ENCODE measurements at regions not wholly inside any gene's neighbourhood (a gene's known extent, or its start where the extent isn't known, plus 50 kb on each side); places are given as distances from the start of the nearest gene placed in this dataset.
"Not testable (repeated sequence)": the region's sequence is repeated elsewhere in the genome, so short reads cannot be mapped to it uniquely, and the experiment has no call there.

GRCh38 chr2:163177592-163177991 lies 339.0 kb upstream of the KCNH7 start:
- no peak for DNase-seq

DNA sequence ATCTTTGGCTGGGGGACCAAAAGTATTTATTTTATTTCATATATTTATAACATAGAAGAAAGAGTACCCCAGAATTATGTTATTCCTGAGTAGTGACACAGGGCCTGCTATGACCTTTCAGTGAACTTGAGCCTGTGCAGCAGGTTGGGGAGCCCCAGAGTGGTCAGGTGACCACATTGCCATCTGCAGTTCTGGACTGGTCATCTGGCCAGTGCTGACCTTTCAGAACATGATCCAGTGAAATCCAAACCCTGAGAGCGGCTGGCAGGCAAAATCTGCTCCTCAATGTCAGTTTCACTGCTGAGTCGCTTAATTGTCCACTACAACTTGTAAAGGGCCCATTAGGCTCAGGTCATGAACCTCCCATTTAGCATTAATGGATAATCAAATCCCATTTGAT lies 336.7 kb upstream of the KCNH7 start:
- DNase-seq: no peak

DNA sequence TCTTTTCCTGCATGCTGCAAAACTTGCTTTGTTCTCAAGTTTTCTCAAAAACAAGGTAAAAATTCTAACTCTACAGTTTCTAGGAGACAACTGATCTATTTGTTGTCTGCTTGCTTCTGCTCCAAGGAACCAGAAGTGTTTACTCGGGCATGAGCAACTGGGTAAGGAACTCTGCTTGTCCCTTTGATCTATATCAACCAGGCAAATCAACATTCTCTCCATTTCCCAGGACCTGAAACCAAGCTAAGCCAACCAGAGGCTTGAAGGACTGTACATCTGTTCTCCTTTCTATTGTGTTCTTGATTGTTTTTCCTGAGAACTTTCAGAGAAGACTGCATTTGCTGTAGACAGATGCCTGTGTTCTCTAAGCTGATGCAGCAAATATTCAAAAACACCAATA lies 335.0 kb upstream of the KCNH7 start:
- no peak for DNase-seq

DNA sequence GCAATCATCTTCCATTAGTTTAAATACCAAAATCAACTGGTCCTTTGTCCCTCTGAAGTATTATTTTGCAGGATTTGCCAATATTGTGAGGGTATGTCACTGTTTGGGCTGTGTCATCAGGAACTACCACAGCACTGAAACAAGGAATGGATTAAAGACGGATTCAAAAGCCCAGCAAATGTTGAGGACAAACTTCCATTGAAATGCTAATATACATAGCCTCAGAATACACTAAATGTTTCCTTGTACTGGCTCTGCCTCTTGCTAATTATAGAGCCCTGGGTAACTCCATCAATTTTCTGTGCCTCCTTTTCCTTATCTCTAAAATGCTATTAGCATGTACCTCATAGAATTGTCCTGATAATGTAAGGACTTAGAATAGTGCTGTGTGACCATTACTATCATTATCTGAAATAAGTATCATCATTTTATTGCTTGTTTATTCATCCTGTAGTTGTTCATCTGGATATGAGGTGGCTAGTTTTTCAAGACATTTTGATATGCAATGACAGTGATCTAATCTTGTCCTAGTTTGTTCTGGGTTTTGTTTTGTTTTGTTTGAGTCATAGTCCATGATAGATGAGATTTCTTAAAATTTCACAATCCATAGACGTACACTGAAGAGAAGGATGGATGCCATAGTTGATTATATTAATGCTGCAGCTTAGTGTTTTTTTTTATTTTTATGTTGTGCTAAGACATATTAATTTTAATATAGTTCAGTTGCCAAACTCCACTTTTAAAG lies 333.4 kb upstream of the KCNH7 start:
- no peak for DNase-seq

DNA sequence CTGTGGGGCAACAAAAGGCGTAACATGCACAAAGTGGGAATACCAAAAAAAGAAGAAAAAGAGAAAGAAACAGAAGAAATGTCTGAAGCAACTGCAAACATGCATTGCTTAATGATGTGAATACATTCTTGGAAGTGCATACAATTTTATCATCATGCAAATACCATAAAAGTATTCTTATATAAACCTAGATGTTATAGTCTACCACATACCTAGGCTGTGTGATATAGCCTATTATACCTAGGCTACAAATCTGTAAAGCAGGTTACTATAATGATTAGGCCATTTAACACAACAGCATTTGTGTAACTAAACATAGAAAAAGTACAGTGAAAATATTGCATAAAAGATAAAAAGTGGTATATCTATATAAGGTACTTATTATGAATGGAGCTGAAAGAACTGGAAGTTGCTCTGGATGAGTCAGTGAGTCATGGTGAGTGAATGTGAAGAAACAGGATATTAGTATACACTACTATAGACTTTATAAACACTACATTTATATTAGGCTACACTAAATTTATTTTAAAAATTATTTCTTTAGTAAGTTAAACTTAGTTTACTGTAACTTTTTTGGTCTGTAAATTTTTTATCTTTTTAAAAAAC lies 319.4 kb upstream of the KCNH7 start:
- DNase-seq: no peak

DNA sequence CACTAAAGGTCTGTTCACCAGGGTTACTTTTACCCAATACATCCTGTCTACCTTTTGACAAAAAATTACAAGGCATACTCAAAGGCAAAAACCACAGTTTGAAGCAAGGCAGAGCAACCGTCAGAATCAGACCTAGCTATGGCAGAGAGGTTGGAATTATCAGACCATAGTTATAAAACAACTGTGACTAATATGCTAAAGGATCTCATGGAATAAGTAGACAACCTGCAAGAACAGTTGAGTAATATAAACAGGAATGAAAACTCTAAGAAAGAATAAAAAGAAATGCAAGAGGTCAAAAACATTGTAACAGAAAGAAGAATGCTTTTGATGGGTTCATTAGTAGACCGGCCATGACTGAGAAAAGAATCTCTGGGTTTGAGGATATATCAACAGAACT lies 318.8 kb upstream of the KCNH7 start:
- DNase-seq: no peak

DNA sequence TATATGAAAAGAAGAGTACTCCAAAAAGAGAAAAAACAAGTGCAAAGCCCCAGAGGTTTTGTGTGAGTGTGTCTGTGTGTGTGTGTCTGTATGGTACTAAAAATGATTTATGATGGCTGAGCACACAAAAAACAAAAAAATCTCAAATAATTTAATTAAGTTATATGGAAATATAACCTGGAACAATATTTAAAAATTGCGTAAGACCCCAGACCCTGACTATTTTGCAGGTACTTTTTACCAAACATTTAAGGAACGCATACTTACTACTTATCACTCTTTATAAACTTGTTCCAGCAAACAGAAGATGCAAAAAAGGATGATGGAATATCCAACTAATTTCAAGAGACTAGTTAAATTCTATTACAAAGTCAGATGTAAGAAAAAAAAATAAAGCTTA lies 317.4 kb upstream of the KCNH7 start:
- DNase-seq: no peak

GRCh38 chr2:163155279-163155883 lies 316.8 kb upstream of the KCNH7 start:
- no peak for DNase-seq

DNA sequence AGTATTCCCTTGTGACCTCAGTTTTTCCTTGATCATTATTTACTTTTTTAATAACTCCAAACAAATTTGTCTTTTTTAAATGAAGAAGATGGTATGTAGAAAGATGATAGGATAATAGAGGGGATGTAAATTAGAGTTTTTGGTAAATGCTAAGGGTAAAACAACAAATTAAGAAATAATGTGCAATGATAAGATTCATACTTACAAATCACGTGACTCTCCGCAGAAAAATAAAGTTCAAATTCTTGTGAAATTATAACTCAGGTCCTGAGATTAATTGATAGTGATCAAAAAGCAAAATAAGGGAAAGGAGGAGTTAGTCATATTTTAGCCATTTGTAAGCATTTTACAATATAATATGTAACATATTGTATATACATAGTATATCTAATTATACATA lies 304.1 kb upstream of the KCNH7 start:
- no peak for DNase-seq

DNA sequence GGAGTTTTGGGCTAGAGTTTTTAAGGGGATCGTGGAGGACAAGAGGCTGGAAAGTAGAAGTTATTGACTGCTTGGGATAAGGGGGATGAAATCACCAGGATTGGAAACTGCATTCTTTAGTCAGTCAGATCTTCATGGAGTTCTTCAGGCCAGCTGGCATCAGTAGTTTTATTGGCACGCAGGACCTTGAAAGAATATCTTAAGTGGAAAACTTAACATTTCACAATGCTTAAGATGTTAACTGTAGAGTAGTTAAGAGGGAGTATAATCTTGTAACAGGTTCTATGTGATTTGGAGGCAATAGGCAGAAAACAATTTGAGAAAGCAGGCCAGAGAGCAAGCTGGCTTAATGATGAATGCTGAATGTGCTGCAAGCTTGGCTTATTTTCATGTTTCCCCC lies 300.4 kb upstream of the KCNH7 start:
- DNase-seq: no peak

- DNase-seq: no peak
Measured at GRCh38 chr2:163135256-163135655, 296.7 kb upstream of the KCNH7 start.

- DNase-seq: no peak
Measured at GRCh38 chr2:163133602-163134001, 295.0 kb upstream of the KCNH7 start.

DNA sequence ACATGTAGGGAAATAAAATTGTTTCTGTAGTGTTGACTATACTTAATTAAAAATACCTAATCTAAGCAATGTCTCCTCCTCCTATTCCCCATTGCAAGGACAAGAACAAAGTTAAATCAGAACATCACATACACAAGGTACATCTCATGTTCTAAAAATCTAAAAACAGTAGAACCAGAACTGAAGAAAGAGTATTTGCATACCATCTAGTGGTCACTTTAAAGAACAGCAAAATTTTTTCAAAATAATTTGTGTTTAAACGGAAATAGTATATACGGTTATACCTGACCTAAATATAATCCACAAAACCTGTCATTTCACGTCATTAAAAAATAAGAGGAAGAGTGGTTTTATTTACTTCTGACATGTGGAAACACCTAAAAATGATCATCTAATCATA lies 294.3 kb upstream of the KCNH7 start:
- DNase-seq: no peak

DNA sequence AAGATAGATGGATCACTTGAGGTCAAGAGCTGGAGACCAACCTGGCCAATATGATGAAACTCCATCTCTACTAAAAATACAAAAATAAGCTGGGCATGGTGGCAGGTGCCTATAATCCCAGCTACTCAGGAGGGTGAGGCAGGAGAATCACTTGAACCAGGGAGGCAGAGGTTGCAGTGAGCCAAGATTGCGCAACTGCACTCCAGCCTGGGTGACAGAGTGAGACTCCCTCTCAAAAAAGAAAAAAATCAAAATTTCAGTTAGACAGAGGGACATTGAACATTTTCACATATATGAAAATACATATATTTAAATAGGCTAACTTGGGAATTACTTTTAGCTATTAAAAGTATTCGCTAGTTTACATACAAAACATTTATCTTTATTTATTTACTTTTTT lies 293.6 kb upstream of the KCNH7 start:
- DNase-seq: not testable (repeated sequence)

GRCh38 chr2:163123526-163123925 lies 285.0 kb upstream of the KCNH7 start:
- DNase-seq: no peak

DNA sequence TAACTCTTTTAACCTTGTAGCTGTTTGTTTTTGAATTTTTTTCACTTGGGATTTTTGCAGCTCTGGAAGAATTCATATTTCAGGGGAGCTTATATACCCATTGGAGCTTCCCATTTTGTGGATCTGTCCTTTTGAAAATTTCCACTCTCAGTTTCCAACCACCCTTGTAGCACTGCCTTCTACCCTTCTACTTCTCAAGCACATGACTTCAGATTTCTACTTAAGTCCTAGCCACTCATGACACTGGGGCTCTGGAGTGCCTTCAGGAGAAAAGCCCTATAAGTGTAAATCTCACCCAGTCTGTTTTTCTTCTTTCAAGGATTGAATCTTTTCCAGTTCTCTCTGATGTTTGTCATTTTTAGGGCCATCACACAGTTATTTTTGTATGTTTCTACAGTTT lies 283.7 kb upstream of the KCNH7 start:
- no peak for DNase-seq

- DNase-seq: no peak
Measured at GRCh38 chr2:163121483-163121882, 282.9 kb upstream of the KCNH7 start.

DNA sequence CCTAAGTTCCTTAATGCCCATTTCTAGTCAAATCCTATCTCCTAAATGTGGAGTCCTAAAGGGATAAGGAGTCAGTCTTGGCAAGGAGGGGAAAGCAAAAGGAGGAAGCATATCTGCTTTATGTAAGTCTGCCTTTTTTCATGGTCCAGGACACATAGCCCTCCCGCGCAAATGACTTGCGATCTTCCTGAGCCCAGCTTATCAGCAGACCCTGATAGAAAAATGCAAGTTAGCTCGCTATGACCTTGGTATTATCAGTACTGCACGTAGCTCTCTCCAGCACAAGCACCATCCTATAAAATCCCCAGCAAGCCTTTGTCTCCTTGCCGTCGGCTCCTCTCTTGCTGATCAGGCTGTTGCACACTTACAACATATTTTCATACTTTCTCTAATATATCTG lies 281.4 kb upstream of the KCNH7 start:
- DNase-seq: no peak

- DNase-seq: no peak
Measured at GRCh38 chr2:163086940-163087339, 248.4 kb upstream of the KCNH7 start.

GRCh38 chr2:163085366-163086024 lies 246.9 kb upstream of the KCNH7 start:
- DNase-seq: not testable (repeated sequence)

GRCh38 chr2:163081754-163082153 lies 243.2 kb upstream of the KCNH7 start:
- DNase-seq: no peak

DNA sequence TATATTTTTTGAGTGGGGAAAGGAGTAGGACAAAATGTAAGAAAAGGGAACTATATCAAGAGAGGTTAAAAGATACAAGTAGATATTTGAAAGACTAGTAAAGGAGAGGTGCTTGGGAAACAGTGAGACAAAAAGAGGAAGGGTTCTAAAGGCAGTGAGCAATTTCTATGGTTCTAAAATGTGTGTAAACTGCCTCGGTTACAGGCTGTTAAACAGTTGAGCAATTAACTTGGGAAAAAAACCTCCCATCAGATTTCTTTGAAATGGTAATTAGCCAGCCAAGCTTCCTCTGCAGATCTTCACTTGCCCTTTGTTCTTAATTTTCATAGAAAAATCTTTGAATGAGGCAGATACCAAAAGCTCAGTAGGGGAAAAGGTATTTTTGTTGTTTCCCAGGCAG lies 238.7 kb upstream of the KCNH7 start:
- no peak for DNase-seq

DNA sequence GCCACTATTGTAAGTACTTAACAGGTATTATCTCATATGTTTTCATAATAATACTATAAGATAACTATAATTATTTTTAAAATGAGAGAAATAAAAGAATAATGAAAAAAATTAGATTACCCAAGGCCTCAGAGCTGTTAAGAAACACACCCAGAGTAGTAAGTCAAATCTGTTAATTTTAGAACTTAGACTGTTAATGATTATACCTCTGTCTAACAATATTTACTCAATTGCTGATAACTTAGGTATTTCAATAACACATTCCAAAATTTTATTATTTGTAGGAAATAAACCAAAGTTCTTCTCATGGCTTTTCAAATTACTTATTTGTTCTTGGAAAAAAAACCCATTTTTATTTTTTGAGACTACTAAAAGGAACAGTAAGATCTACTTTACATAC lies 227.5 kb upstream of the KCNH7 start:
- no peak for DNase-seq

DNA sequence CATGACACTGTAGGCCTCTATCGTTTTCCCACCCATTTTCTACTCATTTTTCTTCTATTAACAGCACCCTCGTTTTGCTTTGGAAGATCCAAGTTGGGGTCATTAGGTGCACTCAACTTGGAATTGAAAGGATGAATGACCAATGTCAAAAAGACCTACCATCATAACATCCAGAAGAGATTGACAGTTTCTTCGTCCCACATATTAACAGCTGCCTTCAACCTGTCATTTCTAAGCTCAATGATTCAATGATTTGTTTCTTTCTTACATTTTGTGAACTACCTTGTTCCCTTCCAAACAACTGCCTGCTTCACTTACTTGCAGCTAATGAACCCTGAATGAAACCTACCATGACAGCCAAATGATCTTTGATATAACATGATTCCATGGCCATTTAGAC lies 224.0 kb upstream of the KCNH7 start:
- DNase-seq: no peak
